ENCODE measurements at regions not wholly inside any gene's neighbourhood (a gene's known extent, or its start where the extent isn't known, plus 50 kb on each side); places are given as distances from the start of the nearest gene placed in this dataset.
"Not testable (repeated sequence)": the region's sequence is repeated elsewhere in the genome, so short reads cannot be mapped to it uniquely, and the experiment has no call there.

- Mint-ChIP-seq H3K4me3 (no peak overlapping the region), H3K4me1 (ENCODE audit: low read depth) (no peaks in the 10 kb centered on the region), H3K27ac (no peak overlapping the region), H3K27me3 (ENCODE audit: low read depth) (no peaks in the 10 kb centered on the region), H3K36me3 (ENCODE audit: low read depth) (no peaks in the 10 kb centered on the region), H3K9me3 (ENCODE audit: insufficient read depth) (no peaks in the 10 kb centered on the region)
- ATAC-seq (no peak), DNase-seq (no peak)
- POLR2A ChIA-PET: no interaction called here
- CTCF ChIA-PET: interaction anchor here (1.3 kb wide), 1 partner anchor 8 kb away, joined by 4 read pairs; no protein-coding TSS in a partner anchor
Measured at GRCh38 chr19:27975419-27976005, 1237.4 kb downstream of the UQCRFS1 start.

- ATAC-seq (no peak), DNase-seq (no peak)
- Mint-ChIP-seq H3K9me3 (ENCODE audit: insufficient read depth) (no peaks in the 10 kb centered on the region), H3K4me1 (ENCODE audit: low read depth) (no peaks in the 10 kb centered on the region), H3K4me3 (no peak overlapping the region), H3K36me3 (ENCODE audit: low read depth) (no peaks in the 10 kb centered on the region), H3K27me3 (ENCODE audit: low read depth) (no peaks in the 10 kb centered on the region), H3K27ac (no peak overlapping the region)
- ChIA-PET POLR2A (no interaction called here), CTCF (interaction anchor here (1.2 to 1.5 kb wide), 2 partner anchors 351 to 354 kb away, joined by 4 to 5 read pairs; no protein-coding TSS in a partner anchor)
Measured at GRCh38 chr19:27974082-27974513, 1238.9 kb downstream of the UQCRFS1 start.

GRCh38 chr19:27972291-27973040, 1240.5 kb downstream of the UQCRFS1 start:
- H3K27ac Mint-ChIP-seq: no peak overlapping the region
- no peaks in the 10 kb centered on the region for H3K9me3 Mint-ChIP-seq (ENCODE audit: insufficient read depth)
- H3K4me1 Mint-ChIP-seq (ENCODE audit: low read depth): no peaks in the 10 kb centered on the region
- no peaks in the 10 kb centered on the region for H3K27me3 Mint-ChIP-seq (ENCODE audit: low read depth)
- POLR2A ChIA-PET: no interaction called here
- CTCF ChIA-PET: no interaction called here
- H3K4me3 Mint-ChIP-seq: no peak overlapping the region
- no peak for DNase-seq
- H3K36me3 Mint-ChIP-seq (ENCODE audit: low read depth): no peaks in the 10 kb centered on the region
- no peak for ATAC-seq

- no peaks in the 10 kb centered on the region for H3K4me1 Mint-ChIP-seq (ENCODE audit: low read depth)
Measured at GRCh38 chr19:27971869-27972268, 1241.1 kb downstream of the UQCRFS1 start.

GRCh38 chr19:27971071-27971470, 1241.9 kb downstream of the UQCRFS1 start:
- H3K36me3 Mint-ChIP-seq (ENCODE audit: low read depth): no peaks in the 10 kb centered on the region
- no peak for DNase-seq
- CTCF ChIA-PET: no interaction called here
- H3K4me3 Mint-ChIP-seq: no peak overlapping the region
- H3K27me3 Mint-ChIP-seq (ENCODE audit: low read depth): no peaks in the 10 kb centered on the region
- no peak overlapping the region for H3K27ac Mint-ChIP-seq
- no peak for ATAC-seq
- POLR2A ChIA-PET: no interaction called here
- H3K4me1 Mint-ChIP-seq (ENCODE audit: low read depth): no peaks in the 10 kb centered on the region
- H3K9me3 Mint-ChIP-seq (ENCODE audit: insufficient read depth): no peaks in the 10 kb centered on the region

More at GRCh38 chr19:27971869-27972268, 1241.1 kb downstream of the UQCRFS1 start:
- ChIA-PET POLR2A (no interaction called here), CTCF (no interaction called here)
- Mint-ChIP-seq H3K9me3 (ENCODE audit: insufficient read depth) (no peaks in the 10 kb centered on the region), H3K27ac (no peak overlapping the region), H3K27me3 (ENCODE audit: low read depth) (no peaks in the 10 kb centered on the region), H3K4me3 (no peak overlapping the region), H3K36me3 (ENCODE audit: low read depth) (no peaks in the 10 kb centered on the region)
- ATAC-seq: no peak
- no peak for DNase-seq

- H3K9me3 Mint-ChIP-seq (ENCODE audit: insufficient read depth): no peaks in the 10 kb centered on the region
- no peak for ATAC-seq
Measured at GRCh38 chr19:27966390-27966816, 1246.5 kb downstream of the UQCRFS1 start.

GRCh38 chr19:27964185-27964584, 1248.8 kb downstream of the UQCRFS1 start:
- no peak for ATAC-seq
- H3K27ac Mint-ChIP-seq: no peak overlapping the region
- no peaks in the 10 kb centered on the region for H3K9me3 Mint-ChIP-seq (ENCODE audit: insufficient read depth)
- no peak for DNase-seq
- H3K27me3 Mint-ChIP-seq (ENCODE audit: low read depth): no peaks in the 10 kb centered on the region
- no peaks in the 10 kb centered on the region for H3K36me3 Mint-ChIP-seq (ENCODE audit: low read depth)
- ChIA-PET CTCF (no interaction called here), POLR2A (no interaction called here)
- no peak overlapping the region for H3K4me3 Mint-ChIP-seq
- H3K4me1 Mint-ChIP-seq (ENCODE audit: low read depth): no peaks in the 10 kb centered on the region

More at GRCh38 chr19:27966390-27966816, 1246.5 kb downstream of the UQCRFS1 start:
- Mint-ChIP-seq H3K27ac (no peak overlapping the region), H3K27me3 (ENCODE audit: low read depth) (no peaks in the 10 kb centered on the region), H3K36me3 (ENCODE audit: low read depth) (no peaks in the 10 kb centered on the region), H3K4me1 (ENCODE audit: low read depth) (no peaks in the 10 kb centered on the region), H3K4me3 (no peak overlapping the region)
- ChIA-PET POLR2A (no interaction called here), CTCF (interaction anchor here (0.8 to 1.6 kb wide), 3 partner anchors 359 to 743 kb away, joined by 4 to 7 read pairs (median 5); no protein-coding TSS in a partner anchor)
- DNase-seq: no peak

- H3K9me3 Mint-ChIP-seq (ENCODE audit: insufficient read depth): no peaks in the 10 kb centered on the region
- ChIA-PET CTCF (no interaction called here), POLR2A (no interaction called here)
- no peak overlapping the region for H3K27ac Mint-ChIP-seq
- no peaks in the 10 kb centered on the region for H3K4me1 Mint-ChIP-seq (ENCODE audit: low read depth)
- no peaks in the 10 kb centered on the region for H3K27me3 Mint-ChIP-seq (ENCODE audit: low read depth)
- no peak overlapping the region for H3K4me3 Mint-ChIP-seq
- H3K36me3 Mint-ChIP-seq (ENCODE audit: low read depth): no peaks in the 10 kb centered on the region
- DNase-seq (no peak), ATAC-seq (no peak)
Measured at GRCh38 chr19:27962264-27962663, 1250.7 kb downstream of the UQCRFS1 start.

- H3K27me3 Mint-ChIP-seq (ENCODE audit: low read depth): no peaks in the 10 kb centered on the region
- DNase-seq (no peak), ATAC-seq (no peak)
- POLR2A ChIA-PET: no interaction called here
- CTCF ChIA-PET: no interaction called here
- H3K4me3 Mint-ChIP-seq: no peak overlapping the region
- no peaks in the 10 kb centered on the region for H3K4me1 Mint-ChIP-seq (ENCODE audit: low read depth)
- no peaks in the 10 kb centered on the region for H3K9me3 Mint-ChIP-seq (ENCODE audit: insufficient read depth)
- H3K36me3 Mint-ChIP-seq (ENCODE audit: low read depth): no peaks in the 10 kb centered on the region
- no peak overlapping the region for H3K27ac Mint-ChIP-seq
Measured at GRCh38 chr19:27955485-27956480, 1257.2 kb downstream of the UQCRFS1 start.

- DNase-seq; H3K4me3 Mint-ChIP-seq; H3K27ac Mint-ChIP-seq; POLR2A ChIA-PET; H3K27me3 Mint-ChIP-seq (ENCODE audit: low read depth); H3K36me3 Mint-ChIP-seq (ENCODE audit: low read depth); CTCF ChIA-PET; ATAC-seq; H3K4me1 Mint-ChIP-seq (ENCODE audit: low read depth): not testable (repeated sequence)
- H3K9me3 Mint-ChIP-seq (ENCODE audit: insufficient read depth): peaks cover 11% of the 10 kb centered on the region
Measured at GRCh38 chr19:27942607-27943006, 1270.3 kb downstream of the UQCRFS1 start.

- Mint-ChIP-seq H3K27me3 (ENCODE audit: low read depth) (no peaks in the 10 kb centered on the region), H3K36me3 (ENCODE audit: low read depth) (no peaks in the 10 kb centered on the region), H3K4me1 (ENCODE audit: low read depth) (no peaks in the 10 kb centered on the region), H3K9me3 (ENCODE audit: insufficient read depth) (no peaks in the 10 kb centered on the region), H3K4me3 (no peak overlapping the region), H3K27ac (no peak overlapping the region)
- DNase-seq: no peak
- no peak for ATAC-seq
- POLR2A ChIA-PET: no interaction called here
- CTCF ChIA-PET: no interaction called here
Measured at GRCh38 chr19:27936139-27936538, 1276.8 kb downstream of the UQCRFS1 start.

GRCh38 chr19:27935669-27936068, 1277.3 kb downstream of the UQCRFS1 start:
- Mint-ChIP-seq H3K27ac (no peak overlapping the region), H3K4me3 (no peak overlapping the region), H3K36me3 (ENCODE audit: low read depth) (no peaks in the 10 kb centered on the region), H3K27me3 (ENCODE audit: low read depth) (no peaks in the 10 kb centered on the region), H3K4me1 (ENCODE audit: low read depth) (no peaks in the 10 kb centered on the region), H3K9me3 (ENCODE audit: insufficient read depth) (no peaks in the 10 kb centered on the region)
- ATAC-seq: no peak
- CTCF ChIA-PET: no interaction called here
- DNase-seq: no peak
- POLR2A ChIA-PET: no interaction called here

All from activated CD8-positive, alpha-beta T cell treated with anti-CD3 and anti-CD28 coated beads, Interleukin-2, amount 10 ng/mL, durations not matched to agents 7 days and 5 days (primary cell).